Muscle of leg (tissue), 3 donors: ENCODE measurements at regions not wholly inside any gene's neighbourhood (a gene's known extent, or its start where the extent isn't known, plus 50 kb on each side); places are given as distances from the start of the nearest gene placed in this dataset.
A peak's percentile ranks its signal among the peaks of the same experiment; 100 is the strongest.

Experiments used
- DNase-seq: peaks from one replicate; pipeline ENCODE4 v3.0.0; 2013
- H3K27ac ChIP-seq: one replicate; pipeline ENCODE4 v1.5.1; 2013; ENCODE audit warnings: mild to moderate bottlenecking, low read length, control low read depth
- H3K27me3 ChIP-seq: one replicate; pipeline ENCODE4 v1.6.1; 2013; ENCODE audit warnings: low read length; ENCODE audit not compliant: control insufficient read depth, insufficient read depth
- H3K36me3 ChIP-seq: one replicate; pipeline ENCODE4 v1.6.1; 2013; ENCODE audit warnings: low read length; ENCODE audit not compliant: control insufficient read depth, insufficient read depth
- H3K4me1 ChIP-seq: one replicate; pipeline ENCODE4 v1.6.1; 2013; ENCODE audit warnings: low read length; ENCODE audit not compliant: control insufficient read depth, insufficient read depth
- H3K4me3 ChIP-seq: one replicate; pipeline ENCODE4 v1.5.1; 2013; ENCODE audit warnings: low read length, control low read depth
- H3K9me3 ChIP-seq: replicated peaks from 2 replicates; pipeline ENCODE4 v1.6.1; 2013; ENCODE audit warnings: low read depth, low read length; ENCODE audit not compliant: control insufficient read depth
- WGBS: methylation state at CpG from one replicate; pipeline ENCODE4 v1.1.5; 2013; ENCODE audit warnings: missing lambda C conversion rate; ENCODE audit not compliant: insufficient coverage; 5-methylcytosine and 5-hydroxymethylcytosine counted together

DNA sequence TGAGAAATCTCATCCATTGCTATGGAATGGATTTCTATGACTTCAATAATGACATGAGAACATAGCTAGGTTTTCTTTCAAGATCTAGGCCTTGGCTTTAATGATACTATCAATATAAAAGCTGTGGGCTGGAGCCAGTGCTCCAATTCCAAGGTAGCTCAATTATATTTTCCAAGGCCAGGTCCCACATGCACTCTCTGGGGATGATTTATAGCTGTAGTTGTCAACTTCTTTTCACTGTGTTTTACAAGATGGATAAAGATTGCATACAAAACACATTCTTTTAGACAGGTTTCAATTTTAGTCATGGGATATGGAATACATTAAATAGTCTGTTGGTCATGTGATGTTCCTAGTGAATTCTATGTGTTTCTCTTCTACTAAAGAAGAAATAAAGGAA, 156.7 kb downstream of the DCAF12L1 start:
- H3K9me3 ChIP-seq: no peaks in the 10 kb centered on the region
- no peaks in the 10 kb centered on the region for H3K36me3 ChIP-seq
- H3K4me1 ChIP-seq: no peaks in the 10 kb centered on the region
- H3K27ac ChIP-seq: no peak overlapping the region
- DNase-seq: peak; percentile 25
- no peaks in the 10 kb centered on the region for H3K27me3 ChIP-seq
- no peak overlapping the region for H3K4me3 ChIP-seq

DNA sequence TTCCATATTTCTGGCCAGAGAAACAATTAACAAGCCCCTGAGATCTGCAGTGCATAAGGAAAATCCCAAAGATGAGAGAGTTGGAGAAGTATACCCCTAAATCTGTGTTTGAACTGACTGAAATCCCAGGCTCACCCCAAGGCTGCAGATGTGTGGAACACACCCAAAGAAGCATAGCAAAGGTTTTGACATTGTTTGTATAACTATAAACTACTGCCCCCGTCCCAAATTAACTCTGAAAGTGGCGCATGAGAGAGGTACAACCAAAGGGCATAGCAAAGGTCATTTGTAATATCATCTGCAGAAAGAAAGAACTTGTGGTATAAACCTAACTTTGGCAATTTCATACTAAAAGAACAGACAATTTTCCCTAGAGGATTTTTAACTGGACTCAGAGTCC, 157.9 kb downstream of the DCAF12L1 start:
- peak; percentile 89 for DNase-seq
- Histone ChIP-seq H3K4me1 (no peaks in the 10 kb centered on the region), H3K27ac (no peak overlapping the region), H3K36me3 (no peaks in the 10 kb centered on the region), H3K27me3 (no peaks in the 10 kb centered on the region), H3K4me3 (no peak overlapping the region), H3K9me3 (no peaks in the 10 kb centered on the region)
- no CpG with 5 or more reads among the region's 2 CpGs for WGBS

DNA sequence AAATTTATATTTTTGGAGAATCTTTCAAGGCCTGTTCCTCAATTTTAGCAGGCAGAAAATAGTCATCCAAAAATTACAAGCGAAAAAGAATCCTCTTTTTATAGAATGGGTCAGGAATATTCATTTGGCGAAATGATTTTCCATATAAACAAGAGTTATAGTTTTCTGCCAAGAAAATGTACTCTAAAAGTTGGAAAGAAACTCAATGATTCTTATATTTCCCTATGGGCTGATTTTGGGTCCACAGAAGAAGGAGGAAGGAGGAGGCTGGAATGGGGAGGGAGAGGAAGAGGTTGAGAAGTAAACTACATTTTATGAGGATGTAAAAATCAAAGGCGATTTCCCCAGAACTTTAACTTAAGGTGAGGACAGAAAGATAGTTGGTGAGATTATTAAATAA, 159.3 kb downstream of the DCAF12L1 start:
- Histone ChIP-seq H3K4me1 (no peaks in the 10 kb centered on the region), H3K4me3 (no peak overlapping the region), H3K9me3 (no peaks in the 10 kb centered on the region), H3K27me3 (no peaks in the 10 kb centered on the region), H3K36me3 (no peaks in the 10 kb centered on the region), H3K27ac (peak overlapping the region; percentile 8)
- peak; percentile 89 for DNase-seq
- no CpG with 5 or more reads among the region's 3 CpGs for WGBS

DNA sequence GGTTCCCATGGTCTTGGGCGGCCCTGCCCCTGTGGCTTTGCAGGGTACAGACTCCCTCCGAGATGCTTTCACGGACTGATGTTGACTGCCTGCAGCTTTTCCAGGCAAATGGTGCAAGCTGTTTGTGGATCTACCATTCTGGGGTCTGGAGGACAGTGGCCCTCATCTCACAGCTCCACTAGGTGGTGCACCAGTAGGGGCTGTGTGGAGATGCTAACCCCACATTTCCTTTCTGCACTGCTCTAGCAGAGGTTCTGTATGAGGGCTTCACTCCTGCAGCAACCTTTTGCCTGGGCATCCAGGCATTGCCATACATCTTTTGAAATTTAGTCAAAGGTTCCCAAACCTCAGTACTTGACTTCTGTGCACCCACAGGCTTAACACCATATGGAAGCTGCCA, 176.1 kb downstream of the DCAF12L1 start:
- Histone ChIP-seq H3K36me3 (no peaks in the 10 kb centered on the region), H3K4me1 (no peaks in the 10 kb centered on the region), H3K4me3 (no peak overlapping the region), H3K27me3 (no peaks in the 10 kb centered on the region), H3K27ac (no peak overlapping the region), H3K9me3 (no peaks in the 10 kb centered on the region)
- WGBS: 59% methylated on average over 3 of the region's 3 CpGs
- DNase-seq: no peak

DNA sequence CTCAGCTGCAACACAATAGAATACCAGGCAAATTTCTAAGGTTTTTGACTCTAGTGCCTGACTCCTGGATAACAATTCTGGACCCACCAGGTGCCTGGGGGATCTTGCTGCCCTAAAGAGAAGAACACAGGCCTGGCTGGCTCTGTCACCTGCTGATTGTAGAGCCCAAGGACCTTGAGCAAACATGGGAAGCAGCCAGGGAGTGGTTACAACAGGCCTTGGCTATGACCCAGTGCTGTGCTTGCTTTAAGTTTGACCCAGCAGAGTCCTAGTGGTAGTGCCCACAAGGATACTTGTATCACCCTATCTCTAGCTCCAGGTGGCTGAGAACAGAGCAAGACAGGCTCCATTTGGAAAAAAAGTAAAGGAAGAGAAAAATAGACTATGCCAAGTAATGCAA, 176.8 kb upstream of the DCAF12L2 start:
- Histone ChIP-seq H3K4me1 (no peaks in the 10 kb centered on the region), H3K4me3 (no peak overlapping the region), H3K27me3 (no peaks in the 10 kb centered on the region), H3K9me3 (no peaks in the 10 kb centered on the region), H3K36me3 (no peaks in the 10 kb centered on the region), H3K27ac (no peak overlapping the region)
- DNase-seq: no peak

DNA sequence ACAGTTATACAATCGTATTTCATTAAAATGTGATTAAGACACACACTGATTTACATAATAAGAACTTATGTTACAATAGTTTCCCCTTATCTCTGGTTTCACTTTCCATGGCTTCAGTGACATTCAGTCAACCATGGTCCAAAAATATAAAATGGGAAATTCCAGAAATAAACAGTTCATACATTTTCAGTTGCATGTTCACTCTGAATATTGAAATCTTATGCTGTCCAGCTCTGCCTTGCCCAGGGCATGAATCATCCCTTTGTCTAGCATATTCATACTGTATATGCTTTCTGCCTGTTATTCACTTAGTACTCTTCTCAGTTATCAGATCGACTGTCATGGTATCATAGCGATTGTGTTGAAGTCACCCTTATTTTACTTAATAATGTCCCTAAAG, 173.8 kb upstream of the DCAF12L2 start:
- Histone ChIP-seq H3K4me3 (no peak overlapping the region), H3K27me3 (no peaks in the 10 kb centered on the region), H3K9me3 (no peaks in the 10 kb centered on the region), H3K36me3 (no peaks in the 10 kb centered on the region), H3K4me1 (no peaks in the 10 kb centered on the region), H3K27ac (no peak overlapping the region)
- no CpG with 5 or more reads among the region's 3 CpGs for WGBS
- peak; percentile 55 for DNase-seq

DNA sequence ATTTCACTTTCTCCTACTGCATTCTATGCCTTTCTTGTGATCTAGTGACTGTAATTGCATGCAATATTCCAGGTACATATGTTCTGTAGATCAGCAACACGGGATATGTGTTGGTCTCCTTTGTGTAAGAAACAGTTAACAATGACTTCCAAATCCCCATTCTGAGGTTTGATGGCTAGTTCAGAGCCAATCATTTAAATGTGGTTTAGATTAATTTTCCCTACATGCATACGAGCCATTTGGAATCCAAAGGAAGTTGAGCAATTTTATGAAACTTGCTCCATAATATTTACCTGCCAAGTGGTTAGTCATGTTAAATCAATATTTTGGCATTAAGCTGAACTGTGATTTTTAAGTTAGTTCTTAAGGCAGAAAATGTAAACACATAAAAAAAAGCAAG, 172.8 kb upstream of the DCAF12L2 start:
- no peaks in the 10 kb centered on the region for H3K4me1 ChIP-seq
- DNase-seq: peak; percentile 90
- no peak overlapping the region for H3K27ac ChIP-seq
- H3K9me3 ChIP-seq: no peaks in the 10 kb centered on the region
- no peaks in the 10 kb centered on the region for H3K36me3 ChIP-seq
- WGBS: no CpG with 5 or more reads among the region's 2 CpGs
- no peak overlapping the region for H3K4me3 ChIP-seq
- H3K27me3 ChIP-seq: no peaks in the 10 kb centered on the region

DNA sequence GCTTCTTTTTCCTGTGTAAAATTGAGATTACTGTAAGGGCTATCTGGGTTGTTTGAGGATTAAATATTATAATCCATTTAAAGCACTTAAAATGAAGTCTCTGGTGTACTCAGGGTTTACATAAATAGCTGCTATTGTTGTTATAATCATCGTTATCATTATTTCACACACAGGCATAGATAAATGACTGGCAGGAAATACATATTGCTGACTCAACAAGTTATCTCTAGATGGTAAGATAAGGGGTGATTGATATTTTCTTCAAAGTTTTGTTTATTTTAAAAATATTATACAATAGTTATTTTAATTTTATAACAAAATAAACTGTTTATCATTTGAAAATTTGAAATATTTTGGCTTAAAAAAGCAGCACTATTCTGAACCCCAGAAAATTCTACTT, 134.3 kb upstream of the DCAF12L2 start:
- Histone ChIP-seq H3K4me3 (no peak overlapping the region), H3K4me1 (no peaks in the 10 kb centered on the region), H3K27ac (no peak overlapping the region), H3K36me3 (no peaks in the 10 kb centered on the region), H3K27me3 (no peaks in the 10 kb centered on the region), H3K9me3 (peaks cover 5% of the 10 kb centered on the region)
- no peak for DNase-seq
- WGBS: no CpG with 5 or more reads among the region's 1 CpG

DNA sequence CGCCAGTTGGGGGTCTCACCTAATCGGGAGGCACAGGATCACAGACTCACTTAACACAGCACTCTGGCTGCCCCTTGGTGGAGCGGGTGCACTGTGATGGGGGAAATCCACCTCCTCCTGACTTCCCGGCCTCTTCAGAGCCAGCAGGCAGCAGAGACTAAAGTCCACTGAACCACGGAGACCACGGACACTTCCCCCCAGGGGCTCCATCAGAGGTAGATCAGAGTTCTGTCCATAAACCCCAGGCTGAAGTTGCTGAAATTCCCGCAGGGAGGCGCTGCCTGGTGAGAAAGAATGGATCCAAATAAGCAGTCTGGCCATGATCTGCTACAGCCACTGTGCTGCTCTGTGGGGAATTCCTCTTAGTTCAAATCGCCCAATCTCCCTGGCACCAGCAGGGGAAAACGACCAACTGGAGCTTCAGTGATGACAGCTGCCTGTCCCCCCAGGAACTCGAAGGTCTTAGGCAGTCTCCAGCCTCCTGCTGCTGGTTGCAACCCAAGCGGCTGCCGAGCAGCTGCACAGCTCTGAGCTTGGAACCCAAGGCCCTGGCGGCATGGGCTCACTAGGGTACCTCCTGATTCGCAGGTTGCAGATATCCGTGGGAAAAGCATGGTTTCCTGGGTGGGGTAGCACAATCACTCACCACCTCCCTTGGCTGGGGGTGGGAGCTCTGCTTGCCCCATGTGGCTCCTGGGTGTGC, 106.9 kb upstream of the DCAF12L2 start:
- 79% methylated on average over 10 of the region's 16 CpGs for WGBS
- DNase-seq: no peak
- Histone ChIP-seq H3K4me3 (no peak overlapping the region), H3K36me3 (no peaks in the 10 kb centered on the region), H3K27ac (no peak overlapping the region), H3K9me3 (peaks cover 3% of the 10 kb centered on the region), H3K4me1 (no peaks in the 10 kb centered on the region), H3K27me3 (no peaks in the 10 kb centered on the region)

DNA sequence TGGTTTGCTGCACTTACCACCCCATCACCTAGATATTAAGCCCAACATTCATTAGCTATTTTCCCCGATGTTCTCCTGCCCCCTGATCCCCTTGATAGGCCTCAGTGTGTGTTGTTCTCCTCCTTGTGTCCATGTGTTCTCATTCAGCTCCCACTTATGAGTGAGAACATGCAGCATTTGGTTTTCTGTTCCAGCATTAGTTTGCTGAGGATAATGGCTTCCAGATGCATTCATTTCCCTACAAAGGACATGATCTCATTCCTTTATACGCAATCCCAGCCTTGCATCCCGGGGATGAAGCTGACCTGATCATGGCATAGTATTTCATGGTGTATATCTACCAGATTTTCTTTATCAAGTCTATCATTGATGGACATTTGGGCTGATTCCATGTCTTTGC, 99.0 kb upstream of the DCAF12L2 start:
- peak; percentile 83 for DNase-seq
- H3K27ac ChIP-seq: no peak overlapping the region
- H3K4me1 ChIP-seq: no peaks in the 10 kb centered on the region
- peaks cover 6% of the 10 kb centered on the region for H3K9me3 ChIP-seq
- no peaks in the 10 kb centered on the region for H3K27me3 ChIP-seq
- WGBS: no CpG with 5 or more reads among the region's 3 CpGs
- H3K4me3 ChIP-seq: no peak overlapping the region
- no peaks in the 10 kb centered on the region for H3K36me3 ChIP-seq

DNA sequence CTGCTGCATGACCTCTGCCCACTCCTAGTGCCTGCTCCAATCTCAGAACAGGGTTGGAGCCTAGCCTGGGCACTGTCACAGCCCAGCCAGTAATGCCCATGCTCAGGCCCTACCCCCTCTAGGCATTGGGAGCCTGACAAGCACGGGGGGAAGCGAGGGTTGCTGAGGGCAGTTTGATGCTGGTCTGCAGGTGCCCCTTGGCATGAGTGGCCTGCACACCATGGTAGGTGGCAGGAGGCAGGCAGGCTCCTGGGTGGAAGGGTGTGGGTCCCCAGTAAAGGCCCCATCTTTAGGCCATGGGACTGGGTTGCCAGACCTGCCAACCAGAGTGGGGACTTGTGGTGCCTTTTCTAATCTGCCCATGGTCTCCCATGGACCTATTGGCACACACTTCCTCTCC, 72.1 kb upstream of the DCAF12L2 start:
- no peak overlapping the region for H3K27ac ChIP-seq
- DNase-seq: no peak
- no CpG with 5 or more reads among the region's 2 CpGs for WGBS
- no peaks in the 10 kb centered on the region for H3K27me3 ChIP-seq
- H3K4me1 ChIP-seq: no peaks in the 10 kb centered on the region
- no peaks in the 10 kb centered on the region for H3K36me3 ChIP-seq
- H3K4me3 ChIP-seq: no peak overlapping the region
- peaks cover 3% of the 10 kb centered on the region for H3K9me3 ChIP-seq
